T-helper 2 cell (primary cell): ENCODE measurements at regions not wholly inside any gene's neighbourhood (a gene's known extent, or its start where the extent isn't known, plus 50 kb on each side); places are given as distances from the start of the nearest gene placed in this dataset.

Experiments
- DNase-seq, 5 experiments: peaks; one replicate each; pipeline versions ENCODE4 v3.0.0 to v3.0.0-alpha.2; 2012 to 2022

GRCh38 chr1:25103164-25103795 lies 129.0 kb downstream of the SYF2 start:
- DNase-seq = no peak

- peak in 1 of 5 experiments; percentile 55 for DNase-seq
These were observed 132.0 kb downstream of the SYF2 start for GRCh38 chr1:25100151-25100833.

- DNase-seq = peak in 2 of 5 experiments; percentile 53 to 65
These were observed 132.9 kb downstream of the SYF2 start for GRCh38 chr1:25099343-25099951.

- DNase-seq = no peak
These were observed 133.6 kb downstream of the SYF2 start for GRCh38 chr1:25098717-25099116.

GRCh38 chr1:25096307-25097150 lies 135.8 kb downstream of the SYF2 start:
- DNase-seq = no peak

GRCh38 chr1:25095635-25096200 lies 136.6 kb downstream of the SYF2 start:
- DNase-seq = peak in 2 of 5 experiments; percentile 50 to 82

- DNase-seq = no peak
These were observed 137.3 kb downstream of the SYF2 start for GRCh38 chr1:25094995-25095394.

- DNase-seq = no peak
These were observed 138.1 kb downstream of the SYF2 start for GRCh38 chr1:25094229-25094628.

GRCh38 chr1:25091658-25092057 lies 140.6 kb downstream of the SYF2 start:
- no peak for DNase-seq

GRCh38 chr1:25090707-25091422 lies 141.4 kb downstream of the SYF2 start:
- no peak for DNase-seq

- DNase-seq = no peak
These were observed 142.5 kb downstream of the SYF2 start for GRCh38 chr1:25089772-25090171.

GRCh38 chr1:25088946-25089345 lies 143.4 kb downstream of the SYF2 start:
- DNase-seq = no peak

GRCh38 chr1:25088180-25088701 lies 144.1 kb downstream of the SYF2 start:
- DNase-seq = no peak

GRCh38 chr1:25086518-25087079 lies 145.7 kb downstream of the SYF2 start:
- DNase-seq = no peak

- no peak for DNase-seq
These were observed 147.9 kb downstream of the SYF2 start for GRCh38 chr1:25084407-25084806.

GRCh38 chr1:25083481-25084345 lies 148.6 kb downstream of the SYF2 start:
- no peak for DNase-seq

- DNase-seq = no peak
These were observed 149.3 kb downstream of the SYF2 start for GRCh38 chr1:25082995-25083394.

- no peak for DNase-seq
These were observed 149.9 kb downstream of the SYF2 start for GRCh38 chr1:25082216-25082899.

GRCh38 chr1:25081496-25081895 lies 150.8 kb downstream of the SYF2 start:
- DNase-seq = no peak
